ENCODE measurements at regions not wholly inside any gene's neighbourhood (a gene's known extent, or its start where the extent isn't known, plus 50 kb on each side); places are given as distances from the start of the nearest gene placed in this dataset.

GRCh38 chr2:180413336-180413735 lies 406.2 kb upstream of the CWC22 start:
- no peak for TF ChIP-seq BHLHE40 (IDR thresholded peaks at IDR 0.05; ENCODE audit: low read depth, low read length)
- TF ChIP-seq CTCF (conservative IDR thresholded peaks at IDR 0.05; ENCODE audit: low read depth, low read length) = no peak
- no peak for TF ChIP-seq POLR2A (IDR thresholded peaks at IDR 0.05; ENCODE audit: low read depth, low read length)
- no peak for TF ChIP-seq FOS (IDR thresholded peaks at IDR 0.05; ENCODE audit: low read depth, low read length)
- no peak for TF ChIP-seq USF2 (IDR thresholded peaks at IDR 0.05; ENCODE audit: low read depth, low read length)
- TF ChIP-seq RFX5 (IDR thresholded peaks at IDR 0.05; ENCODE audit: low read depth, low read length) = no peak
- TF ChIP-seq NFE2L2 (IDR thresholded peaks at IDR 0.05; ENCODE audit: low read depth, low read length) = no peak
- no peak for TF ChIP-seq SMC3 (IDR thresholded peaks at IDR 0.05; ENCODE audit: low read depth, low read length)
- TF ChIP-seq CEBPB (IDR thresholded peaks at IDR 0.05; ENCODE audit: low read depth, low read length) = no peak
- TF ChIP-seq MAZ (IDR thresholded peaks at IDR 0.05; ENCODE audit: borderline replicate concordance, low read depth, low read length) = no peak
- no peak for TF ChIP-seq RCOR1 (IDR thresholded peaks at IDR 0.05; ENCODE audit: insufficient replicate concordance, low read length)
- TF ChIP-seq MAFK (IDR thresholded peaks at IDR 0.05; ENCODE audit: low read depth, low read length) = no peak
- no peak for TF ChIP-seq ELK1 (IDR thresholded peaks at IDR 0.05; ENCODE audit: borderline replicate concordance, low read depth, low read length)
